Type B pancreatic cell (in vitro differentiated cells): ENCODE measurements at regions not wholly inside any gene's neighbourhood (a gene's known extent, or its start where the extent isn't known, plus 50 kb on each side); places are given as distances from the start of the nearest gene placed in this dataset.

Source experiments
- DNase-seq: peaks from one replicate; pipeline ENCODE4 v3.0.0; 2021; ENCODE audit warnings: mixed read lengths; ENCODE audit not compliant: unreplicated experiment; ENCODE audit errors: extremely low spot score
- H3K27ac Mint-ChIP-seq: 2 replicates; pipeline ENCODE4 v1.8.0; 2021; ENCODE audit warnings: mild to moderate bottlenecking, mixed read lengths
- H3K27me3 Mint-ChIP-seq: 2 replicates; pipeline ENCODE4 v1.8.0; 2021; ENCODE audit warnings: mixed read lengths
- H3K36me3 Mint-ChIP-seq: 2 replicates; pipeline ENCODE4 v1.8.0; 2021; ENCODE audit warnings: mixed read lengths
- H3K4me1 Mint-ChIP-seq: one replicate; pipeline ENCODE4 v1.8.0; 2021; ENCODE audit warnings: mixed read lengths; ENCODE audit not compliant: unreplicated experiment
- H3K4me3 Mint-ChIP-seq: 2 replicates; pipeline ENCODE4 v1.8.0; 2021; ENCODE audit warnings: mild to moderate bottlenecking, mixed read lengths
- H3K9me3 Mint-ChIP-seq: 2 replicates; pipeline ENCODE4 v1.8.0; 2021; ENCODE audit warnings: mixed read lengths
- CTCF ChIP-seq: fragments of 200-600 bp; sonication (generic); conservative IDR thresholded peaks from 2 replicates; pipeline ENCODE4 v1.5.0; 2021; ENCODE audit warnings: antibody characterized with exemption, mild to moderate bottlenecking

GRCh38 chr3:30102356-30102755 lies 504.0 kb upstream of the TGFBR2 start:
- Mint-ChIP-seq H3K27me3 (no peaks in the 10 kb centered on the region), H3K4me3 (no peak overlapping the region), H3K27ac (no peak overlapping the region), H3K4me1 (peaks cover 9% of the 10 kb centered on the region), H3K9me3 (peaks cover 27% of the 10 kb centered on the region), H3K36me3 (peaks cover 10% of the 10 kb centered on the region)
- DNase-seq = no peak
- no peak for TF ChIP-seq CTCF

DNA sequence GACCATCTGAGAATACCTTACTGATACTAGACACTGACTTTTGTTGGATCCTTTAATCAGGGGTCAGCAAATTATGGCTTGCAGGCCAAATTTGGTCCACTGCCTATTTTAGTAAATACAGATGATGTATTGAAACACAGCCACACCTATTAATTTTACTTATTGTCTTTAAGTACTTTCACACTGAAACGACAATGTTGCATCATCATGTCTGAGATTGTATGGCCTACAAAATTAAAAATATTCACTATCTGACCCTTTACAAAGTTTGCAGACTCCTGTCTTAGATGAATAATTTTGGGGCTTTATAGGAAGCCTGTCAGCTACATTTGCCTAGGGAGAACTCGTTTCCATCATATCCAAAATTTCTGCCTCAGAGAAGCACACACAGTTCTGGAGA lies 503.2 kb upstream of the TGFBR2 start:
- Mint-ChIP-seq H3K4me3 (no peak overlapping the region), H3K27me3 (no peaks in the 10 kb centered on the region), H3K4me1 (peaks cover 8% of the 10 kb centered on the region), H3K36me3 (peaks cover 10% of the 10 kb centered on the region), H3K27ac (no peak overlapping the region), H3K9me3 (peaks cover 27% of the 10 kb centered on the region)
- no peak for DNase-seq
- TF ChIP-seq CTCF = no peak

DNA sequence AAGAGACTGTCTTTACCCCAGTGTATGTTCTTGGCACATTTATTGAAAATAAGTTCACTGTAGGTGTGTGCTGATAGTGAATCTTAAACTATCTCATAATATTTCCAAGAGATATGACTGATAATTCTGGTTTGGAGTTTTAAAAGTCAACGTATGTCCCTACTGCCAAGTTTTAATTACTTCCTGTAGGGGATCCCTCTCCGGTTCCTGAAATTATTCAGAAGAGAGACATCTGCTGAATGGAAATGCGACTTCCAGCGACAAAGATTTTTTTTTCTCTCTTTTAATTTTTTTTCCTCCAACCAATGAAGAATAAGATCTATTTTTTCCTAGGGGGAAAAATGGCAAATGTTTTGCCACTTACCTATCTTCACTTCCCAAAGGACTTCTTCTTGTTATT lies 498.9 kb upstream of the TGFBR2 start:
- DNase-seq = no peak
- Mint-ChIP-seq H3K4me1 (peaks cover 3% of the 10 kb centered on the region), H3K36me3 (peaks cover 10% of the 10 kb centered on the region), H3K9me3 (peaks cover 23% of the 10 kb centered on the region), H3K27me3 (no peaks in the 10 kb centered on the region), H3K27ac (no peak overlapping the region), H3K4me3 (no peak overlapping the region)
- TF ChIP-seq CTCF = no peak

- Mint-ChIP-seq H3K36me3 (no peaks in the 10 kb centered on the region), H3K27me3 (no peaks in the 10 kb centered on the region), H3K27ac (no peak overlapping the region), H3K4me3 (no peak overlapping the region), H3K9me3 (no peaks in the 10 kb centered on the region), H3K4me1 (peaks cover 10% of the 10 kb centered on the region)
- TF ChIP-seq CTCF = no peak
- DNase-seq = no peak
Observed at GRCh38 chr3:30112411-30112810, 494.0 kb upstream of the TGFBR2 start.

DNA sequence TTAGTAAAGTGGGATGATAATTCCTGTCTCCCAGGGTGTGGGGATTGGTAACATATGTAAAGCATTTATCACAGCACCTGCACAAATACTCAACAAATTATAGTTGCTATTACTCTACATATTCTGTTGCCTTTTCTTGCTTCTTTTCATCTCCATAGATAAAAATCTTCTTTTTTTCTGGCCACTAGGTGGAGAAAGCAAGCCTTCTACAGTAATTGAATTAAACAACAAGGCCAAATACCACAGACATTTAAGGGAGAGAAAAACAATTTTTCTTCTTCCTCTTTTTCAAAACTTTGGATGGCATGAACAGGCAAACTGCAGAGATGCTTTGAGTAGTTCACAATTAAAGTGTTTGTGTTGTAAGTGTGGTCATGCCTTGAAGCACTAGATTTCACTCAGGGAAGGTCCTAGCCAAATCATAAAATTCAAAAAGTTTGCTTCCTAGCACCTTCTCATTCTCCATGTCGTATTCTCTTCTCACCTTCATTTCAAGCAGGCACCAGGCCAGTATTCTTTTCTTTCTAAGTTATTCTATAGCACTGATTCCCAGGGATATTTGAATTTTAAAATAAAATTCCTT lies 493.4 kb upstream of the TGFBR2 start:
- H3K27ac Mint-ChIP-seq = no peak overlapping the region
- H3K27me3 Mint-ChIP-seq = no peaks in the 10 kb centered on the region
- no peaks in the 10 kb centered on the region for H3K36me3 Mint-ChIP-seq
- H3K4me3 Mint-ChIP-seq = no peak overlapping the region
- DNase-seq = no peak
- peaks cover 10% of the 10 kb centered on the region for H3K4me1 Mint-ChIP-seq
- peak; percentile 79 for TF ChIP-seq CTCF
- H3K9me3 Mint-ChIP-seq = no peaks in the 10 kb centered on the region

DNA sequence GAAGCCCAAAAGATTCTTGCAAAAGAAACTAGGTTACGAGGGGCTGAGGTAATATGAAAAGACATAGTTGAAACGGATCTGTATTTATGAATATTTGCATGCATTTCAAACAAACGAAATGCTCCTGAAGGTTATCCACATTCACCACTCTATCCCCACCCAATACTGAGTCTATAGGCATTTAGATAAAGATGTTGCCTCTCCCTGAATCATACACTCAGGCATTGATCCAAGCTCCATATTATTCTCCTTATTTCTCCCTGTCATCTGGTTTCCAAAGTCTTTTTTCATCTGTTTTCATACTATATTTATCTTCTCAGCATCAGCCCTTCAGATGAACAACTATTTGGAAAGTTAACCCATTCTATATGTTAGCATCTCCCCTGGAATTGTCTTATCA lies 492.5 kb upstream of the TGFBR2 start:
- Mint-ChIP-seq H3K9me3 (no peaks in the 10 kb centered on the region), H3K4me1 (peaks cover 10% of the 10 kb centered on the region), H3K36me3 (no peaks in the 10 kb centered on the region), H3K27ac (no peak overlapping the region), H3K4me3 (no peak overlapping the region), H3K27me3 (no peaks in the 10 kb centered on the region)
- no peak for DNase-seq
- TF ChIP-seq CTCF = no peak
